Osteocyte (in vitro differentiated cells): ENCODE measurements at regions not wholly inside any gene's neighbourhood (a gene's known extent, or its start where the extent isn't known, plus 50 kb on each side); places are given as distances from the start of the nearest gene placed in this dataset.

ENCODE experiments used
- DNase-seq: peaks from one replicate; pipeline ENCODE4 v3.0.0; 2021; ENCODE audit warnings: mixed read lengths; ENCODE audit not compliant: unreplicated experiment; ENCODE audit errors: extremely low spot score
- H3K27ac Mint-ChIP-seq: one replicate; pipeline ENCODE4 v1.8.0; 2021; ENCODE audit warnings: mild to moderate bottlenecking, mixed read lengths; ENCODE audit not compliant: unreplicated experiment
- H3K27me3 Mint-ChIP-seq: one replicate; pipeline ENCODE4 v1.8.0; 2021; ENCODE audit warnings: mixed read lengths; ENCODE audit not compliant: unreplicated experiment
- H3K36me3 Mint-ChIP-seq: one replicate; pipeline ENCODE4 v1.8.0; 2021; ENCODE audit warnings: mixed read lengths; ENCODE audit not compliant: unreplicated experiment
- H3K4me1 Mint-ChIP-seq: one replicate; pipeline ENCODE4 v1.8.0; 2021; ENCODE audit warnings: mixed read lengths; ENCODE audit not compliant: unreplicated experiment
- H3K4me3 Mint-ChIP-seq: one replicate; pipeline ENCODE4 v1.8.0; 2021; ENCODE audit warnings: mild to moderate bottlenecking, moderate library complexity, mixed read lengths; ENCODE audit not compliant: unreplicated experiment
- H3K9me3 Mint-ChIP-seq: one replicate; pipeline ENCODE4 v1.8.0; 2021; ENCODE audit warnings: mixed read lengths; ENCODE audit not compliant: unreplicated experiment
- TF ChIP-seq, protein P1 (sequence below): fragments of 200-600 bp; sonication (generic); IDR thresholded peaks from 2 replicates; pipeline ENCODE4 v1.5.0; 2021; ENCODE audit warnings: antibody characterized with exemption, mild to moderate bottlenecking, moderate library complexity

DNA sequence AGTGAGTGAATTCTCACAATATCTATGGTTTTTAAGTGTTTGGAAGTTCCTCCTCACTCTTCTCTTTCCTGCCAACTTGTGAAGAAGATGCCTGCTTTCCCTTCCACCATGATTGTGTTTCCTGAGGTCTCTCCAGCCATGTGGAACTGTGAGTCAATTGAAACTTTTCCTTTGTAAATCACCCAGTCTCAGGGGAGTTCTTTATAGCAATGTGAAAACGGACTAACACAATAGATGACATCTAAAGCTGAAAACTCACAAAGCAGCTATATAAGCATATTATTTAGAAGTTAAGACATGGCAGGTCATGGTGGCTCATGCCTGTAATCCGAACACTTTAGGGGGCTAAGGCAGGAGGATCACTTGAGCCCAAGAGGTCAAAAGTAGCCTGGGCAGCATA, 130.2 kb downstream of the ARRDC3 start:
- peaks cover 5% of the 10 kb centered on the region for H3K4me1 Mint-ChIP-seq
- H3K4me3 Mint-ChIP-seq: no peak overlapping the region
- DNase-seq: no peak
- no peaks in the 10 kb centered on the region for H3K27me3 Mint-ChIP-seq
- H3K27ac Mint-ChIP-seq: no peak overlapping the region
- no peaks in the 10 kb centered on the region for H3K36me3 Mint-ChIP-seq
- TF ChIP-seq, protein P1, sequence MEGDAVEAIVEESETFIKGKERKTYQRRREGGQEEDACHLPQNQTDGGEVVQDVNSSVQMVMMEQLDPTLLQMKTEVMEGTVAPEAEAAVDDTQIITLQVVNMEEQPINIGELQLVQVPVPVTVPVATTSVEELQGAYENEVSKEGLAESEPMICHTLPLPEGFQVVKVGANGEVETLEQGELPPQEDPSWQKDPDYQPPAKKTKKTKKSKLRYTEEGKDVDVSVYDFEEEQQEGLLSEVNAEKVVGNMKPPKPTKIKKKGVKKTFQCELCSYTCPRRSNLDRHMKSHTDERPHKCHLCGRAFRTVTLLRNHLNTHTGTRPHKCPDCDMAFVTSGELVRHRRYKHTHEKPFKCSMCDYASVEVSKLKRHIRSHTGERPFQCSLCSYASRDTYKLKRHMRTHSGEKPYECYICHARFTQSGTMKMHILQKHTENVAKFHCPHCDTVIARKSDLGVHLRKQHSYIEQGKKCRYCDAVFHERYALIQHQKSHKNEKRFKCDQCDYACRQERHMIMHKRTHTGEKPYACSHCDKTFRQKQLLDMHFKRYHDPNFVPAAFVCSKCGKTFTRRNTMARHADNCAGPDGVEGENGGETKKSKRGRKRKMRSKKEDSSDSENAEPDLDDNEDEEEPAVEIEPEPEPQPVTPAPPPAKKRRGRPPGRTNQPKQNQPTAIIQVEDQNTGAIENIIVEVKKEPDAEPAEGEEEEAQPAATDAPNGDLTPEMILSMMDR: no peak
- H3K9me3 Mint-ChIP-seq: peaks cover 5% of the 10 kb centered on the region

DNA sequence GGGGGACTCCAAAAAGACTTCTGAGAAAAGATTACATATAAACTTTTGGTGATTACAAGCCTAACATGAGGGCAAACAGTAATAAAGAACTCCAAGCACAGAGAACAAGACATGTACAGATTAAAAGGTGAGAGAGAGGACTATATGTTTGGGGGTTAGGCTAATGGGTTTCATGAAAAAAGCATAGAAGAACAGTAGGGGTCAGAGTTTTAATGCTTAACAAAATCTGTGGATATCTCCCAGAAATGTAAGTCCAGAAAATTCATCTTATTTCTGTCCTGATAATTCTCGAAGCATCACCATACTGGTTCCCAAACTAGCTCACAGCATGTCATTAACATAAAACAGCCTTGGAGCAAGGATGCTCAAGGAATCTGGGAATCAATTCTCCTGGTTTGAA, 137.2 kb downstream of the ARRDC3 start:
- DNase-seq: no peak
- H3K4me1 Mint-ChIP-seq: peaks cover 10% of the 10 kb centered on the region
- H3K27me3 Mint-ChIP-seq: no peaks in the 10 kb centered on the region
- TF ChIP-seq, protein P1: peak; percentile 25
- no peak overlapping the region for H3K27ac Mint-ChIP-seq
- H3K9me3 Mint-ChIP-seq: peaks cover 17% of the 10 kb centered on the region
- H3K36me3 Mint-ChIP-seq: no peaks in the 10 kb centered on the region
- H3K4me3 Mint-ChIP-seq: no peak overlapping the region

GRCh38 chr5:91245074-91245452, 138.1 kb downstream of the ARRDC3 start:
- H3K27ac Mint-ChIP-seq: no peak overlapping the region
- TF ChIP-seq, protein P1: no peak
- no peak for DNase-seq
- H3K36me3 Mint-ChIP-seq: no peaks in the 10 kb centered on the region
- no peaks in the 10 kb centered on the region for H3K27me3 Mint-ChIP-seq
- peaks cover 10% of the 10 kb centered on the region for H3K4me1 Mint-ChIP-seq
- H3K4me3 Mint-ChIP-seq: no peak overlapping the region
- peaks cover 15% of the 10 kb centered on the region for H3K9me3 Mint-ChIP-seq

- peaks cover 12% of the 10 kb centered on the region for H3K9me3 Mint-ChIP-seq
- H3K27ac Mint-ChIP-seq: peak overlapping the region; percentile 16
These were observed 138.6 kb downstream of the ARRDC3 start for GRCh38 chr5:91244380-91245073.

DNA sequence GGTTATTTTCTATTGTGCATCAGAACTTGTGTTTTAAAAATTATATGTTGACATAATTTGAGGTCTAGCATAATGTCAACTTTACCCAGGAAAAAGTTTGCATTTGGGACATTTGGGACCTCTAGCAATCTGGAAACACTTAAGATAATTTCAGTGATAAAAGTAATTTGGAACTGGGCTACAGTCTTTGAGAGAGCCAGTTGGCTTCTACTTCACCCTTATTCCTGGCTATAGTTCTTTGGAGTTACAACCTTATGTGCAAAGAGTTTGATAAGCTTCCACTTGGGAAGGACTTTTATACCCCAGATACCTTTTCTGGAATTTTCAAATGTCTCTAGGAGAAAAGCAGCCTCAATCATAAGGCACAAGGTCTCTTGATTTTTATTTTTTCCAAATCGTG, 139.3 kb downstream of the ARRDC3 start:
- no peak overlapping the region for H3K27ac Mint-ChIP-seq
- no peak overlapping the region for H3K4me3 Mint-ChIP-seq
- TF ChIP-seq, protein P1: no peak
- DNase-seq: no peak
- H3K4me1 Mint-ChIP-seq: peaks cover 10% of the 10 kb centered on the region
- no peaks in the 10 kb centered on the region for H3K27me3 Mint-ChIP-seq
- H3K36me3 Mint-ChIP-seq: no peaks in the 10 kb centered on the region
- H3K9me3 Mint-ChIP-seq: peaks cover 12% of the 10 kb centered on the region

More at GRCh38 chr5:91244380-91245073, 138.6 kb downstream of the ARRDC3 start:
- H3K4me1 Mint-ChIP-seq: peaks cover 10% of the 10 kb centered on the region
- no peaks in the 10 kb centered on the region for H3K27me3 Mint-ChIP-seq
- H3K4me3 Mint-ChIP-seq: no peak overlapping the region
- TF ChIP-seq, protein P1: peak; percentile 15
- H3K36me3 Mint-ChIP-seq: no peaks in the 10 kb centered on the region
- DNase-seq: no peak
